IPS-20b (cell line): ENCODE measurements at regions not wholly inside any gene's neighbourhood (a gene's known extent, or its start where the extent isn't known, plus 50 kb on each side); places are given as distances from the start of the nearest gene placed in this dataset.
"Not testable (repeated sequence)": the region's sequence is repeated elsewhere in the genome, so short reads cannot be mapped to it uniquely, and the experiment has no call there.

ENCODE experiments used
- H3K27ac ChIP-seq: one replicate; pipeline ENCODE4 v1.5.1; 2013; ENCODE audit warnings: low read length
- H3K27me3 ChIP-seq: 2 replicates; pipeline ENCODE4 v1.6.1; 2013; ENCODE audit warnings: mild to moderate bottlenecking, low read length, inconsistent platforms; ENCODE audit not compliant: insufficient read depth
- H3K36me3 ChIP-seq: 2 replicates; pipeline ENCODE4 v1.6.1; 2013; ENCODE audit warnings: low read depth, mild to moderate bottlenecking, inconsistent platforms, low read length, moderate library complexity; ENCODE audit not compliant: insufficient read depth
- H3K4me1 ChIP-seq: 2 replicates; pipeline ENCODE4 v1.6.1; 2013; ENCODE audit warnings: mild to moderate bottlenecking, control low read depth, inconsistent platforms, low read length, moderate library complexity; ENCODE audit not compliant: insufficient read depth
- H3K4me3 ChIP-seq: 2 replicates; pipeline ENCODE4 v1.5.1; 2013; ENCODE audit warnings: mild to moderate bottlenecking, low read length, inconsistent platforms
- H3K9ac ChIP-seq: 2 replicates; pipeline ENCODE4 v1.6.1; 2013; ENCODE audit warnings: low read depth, mild to moderate bottlenecking, inconsistent platforms, low read length, moderate library complexity
- H3K9me3 ChIP-seq: 2 replicates; pipeline ENCODE4 v1.6.1; 2013; ENCODE audit warnings: mild to moderate bottlenecking, low read depth, low read length, inconsistent platforms; ENCODE audit not compliant: insufficient read depth

- H3K9ac ChIP-seq, H3K36me3 ChIP-seq, H3K27ac ChIP-seq, H3K27me3 ChIP-seq, H3K4me1 ChIP-seq, H3K4me3 ChIP-seq, H3K9me3 ChIP-seq: not testable (repeated sequence)
These were observed 87.6 kb downstream of the DNAJB9 start for GRCh38 chr7:108657140-108657726.

GRCh38 chr7:108659261-108659660, 89.6 kb downstream of the DNAJB9 start:
- H3K9me3 ChIP-seq = no peaks in the 10 kb centered on the region
- H3K4me1 ChIP-seq = no peaks in the 10 kb centered on the region
- H3K4me3 ChIP-seq = no peak overlapping the region
- no peaks in the 10 kb centered on the region for H3K36me3 ChIP-seq
- no peaks in the 10 kb centered on the region for H3K27me3 ChIP-seq
- H3K9ac ChIP-seq = no peak overlapping the region
- no peak overlapping the region for H3K27ac ChIP-seq

DNA sequence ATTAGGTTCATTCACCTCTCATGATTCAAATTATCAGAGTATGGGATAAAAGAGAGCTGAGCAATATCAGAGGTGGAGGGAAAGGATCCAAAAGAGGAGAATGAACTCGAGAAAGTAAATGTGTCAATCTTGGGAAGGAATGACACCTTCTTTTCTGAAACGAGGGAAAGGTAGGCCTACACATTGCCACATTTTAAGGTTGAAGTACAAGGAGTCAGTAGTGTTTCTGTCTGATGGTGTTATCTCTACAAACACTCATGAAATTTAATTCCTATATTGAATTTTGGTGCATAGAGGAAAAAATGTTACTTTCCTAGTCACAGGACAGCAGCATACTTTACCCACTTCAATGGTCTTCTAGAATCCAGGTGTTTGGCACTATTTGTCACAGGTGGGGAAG, 90.2 kb downstream of the DNAJB9 start:
- H3K36me3 ChIP-seq = no peaks in the 10 kb centered on the region
- H3K27ac ChIP-seq = no peak overlapping the region
- H3K4me1 ChIP-seq = no peaks in the 10 kb centered on the region
- no peak overlapping the region for H3K9ac ChIP-seq
- no peaks in the 10 kb centered on the region for H3K27me3 ChIP-seq
- H3K4me3 ChIP-seq = no peak overlapping the region
- no peaks in the 10 kb centered on the region for H3K9me3 ChIP-seq

- Histone ChIP-seq H3K9me3 (no peaks in the 10 kb centered on the region), H3K27me3 (no peaks in the 10 kb centered on the region), H3K4me1 (no peaks in the 10 kb centered on the region), H3K27ac (no peak overlapping the region), H3K9ac (no peak overlapping the region), H3K4me3 (no peak overlapping the region), H3K36me3 (no peaks in the 10 kb centered on the region)
These were observed 90.8 kb downstream of the DNAJB9 start for GRCh38 chr7:108660465-108660864.

- H3K27ac ChIP-seq = no peak overlapping the region
- no peaks in the 10 kb centered on the region for H3K9me3 ChIP-seq
- no peaks in the 10 kb centered on the region for H3K4me1 ChIP-seq
- H3K36me3 ChIP-seq = no peaks in the 10 kb centered on the region
- no peak overlapping the region for H3K9ac ChIP-seq
- H3K4me3 ChIP-seq = no peak overlapping the region
- H3K27me3 ChIP-seq = no peaks in the 10 kb centered on the region
These were observed 93.2 kb downstream of the DNAJB9 start for GRCh38 chr7:108662783-108663362.

GRCh38 chr7:108663701-108664100, 94.0 kb downstream of the DNAJB9 start:
- no peaks in the 10 kb centered on the region for H3K36me3 ChIP-seq
- no peak overlapping the region for H3K4me3 ChIP-seq
- no peak overlapping the region for H3K9ac ChIP-seq
- H3K4me1 ChIP-seq = no peaks in the 10 kb centered on the region
- H3K27ac ChIP-seq = no peak overlapping the region
- H3K9me3 ChIP-seq = no peaks in the 10 kb centered on the region
- H3K27me3 ChIP-seq = no peaks in the 10 kb centered on the region

DNA sequence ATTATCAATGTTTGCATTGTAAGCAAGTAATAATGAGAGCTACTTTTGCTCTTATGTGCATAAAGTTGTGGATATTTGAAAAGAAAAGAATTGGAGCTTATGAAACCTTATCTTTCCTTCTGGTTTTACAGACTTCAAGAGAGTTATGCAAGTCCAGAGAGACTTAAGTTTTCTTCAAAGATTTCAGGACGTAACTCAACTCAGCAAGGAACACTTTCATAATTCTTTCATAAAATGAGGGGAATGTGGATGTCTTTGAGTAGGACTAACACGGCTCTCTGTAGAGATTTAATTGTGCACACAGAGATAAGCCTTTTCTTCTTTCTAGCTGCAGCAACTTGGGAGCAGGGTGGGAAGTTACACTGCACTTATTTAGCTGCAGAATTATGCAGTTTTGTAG, 97.5 kb downstream of the DNAJB9 start:
- H3K36me3 ChIP-seq = no peaks in the 10 kb centered on the region
- H3K4me3 ChIP-seq = no peak overlapping the region
- H3K27ac ChIP-seq = no peak overlapping the region
- H3K9me3 ChIP-seq = no peaks in the 10 kb centered on the region
- H3K27me3 ChIP-seq = no peaks in the 10 kb centered on the region
- no peaks in the 10 kb centered on the region for H3K4me1 ChIP-seq
- no peak overlapping the region for H3K9ac ChIP-seq

GRCh38 chr7:108669958-108670357, 100.3 kb downstream of the DNAJB9 start:
- H3K4me3 ChIP-seq = no peak overlapping the region
- no peaks in the 10 kb centered on the region for H3K36me3 ChIP-seq
- no peak overlapping the region for H3K9ac ChIP-seq
- H3K4me1 ChIP-seq = no peaks in the 10 kb centered on the region
- H3K27ac ChIP-seq = no peak overlapping the region
- H3K9me3 ChIP-seq = no peaks in the 10 kb centered on the region
- no peaks in the 10 kb centered on the region for H3K27me3 ChIP-seq

- H3K36me3 ChIP-seq, H3K27me3 ChIP-seq, H3K4me3 ChIP-seq, H3K4me1 ChIP-seq, H3K9me3 ChIP-seq, H3K27ac ChIP-seq, H3K9ac ChIP-seq: not testable (repeated sequence)
These were observed 104.0 kb downstream of the DNAJB9 start for GRCh38 chr7:108673699-108674098.

GRCh38 chr7:108684629-108685028, 115.0 kb downstream of the DNAJB9 start:
- Histone ChIP-seq H3K4me1 (no peaks in the 10 kb centered on the region), H3K9ac (no peak overlapping the region), H3K4me3 (no peak overlapping the region), H3K36me3 (no peaks in the 10 kb centered on the region), H3K27me3 (no peaks in the 10 kb centered on the region), H3K27ac (no peak overlapping the region), H3K9me3 (no peaks in the 10 kb centered on the region)

GRCh38 chr7:108686494-108686893, 116.8 kb downstream of the DNAJB9 start:
- no peaks in the 10 kb centered on the region for H3K4me1 ChIP-seq

GRCh38 chr7:108697254-108697653, 127.6 kb downstream of the DNAJB9 start:
- Histone ChIP-seq H3K36me3 (no peaks in the 10 kb centered on the region), H3K27ac (no peak overlapping the region), H3K4me1 (no peaks in the 10 kb centered on the region), H3K27me3 (no peaks in the 10 kb centered on the region), H3K9me3 (no peaks in the 10 kb centered on the region), H3K9ac (no peak overlapping the region), H3K4me3 (no peak overlapping the region)

More at GRCh38 chr7:108686494-108686893, 116.8 kb downstream of the DNAJB9 start:
- Histone ChIP-seq H3K27me3 (no peaks in the 10 kb centered on the region), H3K36me3 (no peaks in the 10 kb centered on the region), H3K4me3 (no peak overlapping the region), H3K27ac (no peak overlapping the region), H3K9me3 (no peaks in the 10 kb centered on the region), H3K9ac (no peak overlapping the region)
